ENCODE measurements at regions not wholly inside any gene's neighbourhood (a gene's known extent, or its start where the extent isn't known, plus 50 kb on each side); places are given as distances from the start of the nearest gene placed in this dataset.
A peak's percentile ranks its signal among the peaks of the same experiment; 100 is the strongest.

GRCh38 chr3:86605166-86605565 is 385.8 kb downstream of the VGLL3 start:
- TF ChIP-seq, protein P1, sequence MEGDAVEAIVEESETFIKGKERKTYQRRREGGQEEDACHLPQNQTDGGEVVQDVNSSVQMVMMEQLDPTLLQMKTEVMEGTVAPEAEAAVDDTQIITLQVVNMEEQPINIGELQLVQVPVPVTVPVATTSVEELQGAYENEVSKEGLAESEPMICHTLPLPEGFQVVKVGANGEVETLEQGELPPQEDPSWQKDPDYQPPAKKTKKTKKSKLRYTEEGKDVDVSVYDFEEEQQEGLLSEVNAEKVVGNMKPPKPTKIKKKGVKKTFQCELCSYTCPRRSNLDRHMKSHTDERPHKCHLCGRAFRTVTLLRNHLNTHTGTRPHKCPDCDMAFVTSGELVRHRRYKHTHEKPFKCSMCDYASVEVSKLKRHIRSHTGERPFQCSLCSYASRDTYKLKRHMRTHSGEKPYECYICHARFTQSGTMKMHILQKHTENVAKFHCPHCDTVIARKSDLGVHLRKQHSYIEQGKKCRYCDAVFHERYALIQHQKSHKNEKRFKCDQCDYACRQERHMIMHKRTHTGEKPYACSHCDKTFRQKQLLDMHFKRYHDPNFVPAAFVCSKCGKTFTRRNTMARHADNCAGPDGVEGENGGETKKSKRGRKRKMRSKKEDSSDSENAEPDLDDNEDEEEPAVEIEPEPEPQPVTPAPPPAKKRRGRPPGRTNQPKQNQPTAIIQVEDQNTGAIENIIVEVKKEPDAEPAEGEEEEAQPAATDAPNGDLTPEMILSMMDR (IDR thresholded peaks at IDR 0.05) = no peak
- TF ChIP-seq POLR2A (IDR thresholded peaks at IDR 0.05) = no peak
- DNase-seq = no peak
- H3K27ac ChIP-seq = no peak overlapping the region
- no peaks in the 10 kb centered on the region for H3K9me3 ChIP-seq
- no peaks in the 10 kb centered on the region for H3K4me1 ChIP-seq
- intact Hi-C loops (cut with DNase I; ENCODE audit: low total_unique reads) = no loop called here
- H3K4me3 ChIP-seq = no peak overlapping the region
- no peaks in the 10 kb centered on the region for H3K36me3 ChIP-seq
- no peaks in the 10 kb centered on the region for H3K27me3 ChIP-seq

- no peaks in the 10 kb centered on the region for H3K36me3 ChIP-seq
- intact Hi-C loops (cut with DNase I; ENCODE audit: low total_unique reads) = no loop called here
- TF ChIP-seq POLR2A (IDR thresholded peaks at IDR 0.05) = no peak
- TF ChIP-seq, protein P1 (IDR thresholded peaks at IDR 0.05) = no peak
Measured at GRCh38 chr3:86595696-86596095, 395.3 kb downstream of the VGLL3 start.

GRCh38 chr3:86594838-86595237 is 396.1 kb downstream of the VGLL3 start:
- intact Hi-C loops (cut with DNase I; ENCODE audit: low total_unique reads) = no loop called here
- H3K27ac ChIP-seq = no peak overlapping the region
- TF ChIP-seq, protein P1 (IDR thresholded peaks at IDR 0.05) = no peak
- TF ChIP-seq POLR2A (IDR thresholded peaks at IDR 0.05) = no peak
- H3K36me3 ChIP-seq = no peaks in the 10 kb centered on the region
- no peak for DNase-seq
- H3K27me3 ChIP-seq = no peaks in the 10 kb centered on the region
- no peak overlapping the region for H3K4me3 ChIP-seq
- no peaks in the 10 kb centered on the region for H3K4me1 ChIP-seq
- no peaks in the 10 kb centered on the region for H3K9me3 ChIP-seq

More at GRCh38 chr3:86595696-86596095, 395.3 kb downstream of the VGLL3 start:
- Histone ChIP-seq H3K27me3 (no peaks in the 10 kb centered on the region), H3K4me1 (no peaks in the 10 kb centered on the region), H3K9me3 (no peaks in the 10 kb centered on the region), H3K27ac (no peak overlapping the region), H3K4me3 (no peak overlapping the region)
- no peak for DNase-seq

GRCh38 chr3:86578071-86578470 is 412.9 kb downstream of the VGLL3 start:
- TF ChIP-seq, protein P1 (IDR thresholded peaks at IDR 0.05) = no peak
- no peak for TF ChIP-seq POLR2A (IDR thresholded peaks at IDR 0.05)
- H3K4me1 ChIP-seq = no peaks in the 10 kb centered on the region
- no peaks in the 10 kb centered on the region for H3K9me3 ChIP-seq
- H3K36me3 ChIP-seq = no peaks in the 10 kb centered on the region
- intact Hi-C loops (cut with DNase I; ENCODE audit: low total_unique reads) = no loop called here
- no peak overlapping the region for H3K27ac ChIP-seq
- H3K27me3 ChIP-seq = no peaks in the 10 kb centered on the region
- no peak for DNase-seq
- no peak overlapping the region for H3K4me3 ChIP-seq

DNA sequence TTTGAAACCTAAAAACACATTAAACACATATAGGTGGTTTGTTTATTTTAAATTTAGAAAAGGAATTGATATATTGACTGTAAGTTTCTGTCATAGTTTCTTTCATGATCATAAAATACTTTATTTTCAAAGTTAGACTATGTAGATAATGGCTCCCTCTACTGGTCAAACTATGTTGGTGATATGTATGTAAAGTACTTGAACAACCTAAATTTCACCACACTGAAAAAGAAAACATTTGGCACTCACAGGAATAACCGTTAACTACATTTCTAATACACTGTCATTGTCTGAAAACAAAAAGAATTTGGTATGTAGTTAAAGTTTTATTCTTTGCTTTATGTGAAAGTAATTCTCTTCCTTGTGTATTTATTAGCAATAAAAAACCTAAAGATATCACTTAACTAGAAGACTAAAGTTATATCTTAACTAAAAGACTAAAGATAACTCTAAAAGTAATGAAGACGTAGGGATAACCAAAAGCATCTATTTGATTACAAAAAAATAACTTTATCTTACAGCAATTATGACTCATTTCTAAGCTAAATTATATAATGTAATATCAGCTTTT is 427.5 kb downstream of the VGLL3 start:
- H3K27ac ChIP-seq = no peak overlapping the region
- no peak for DNase-seq
- no peak for TF ChIP-seq POLR2A (IDR thresholded peaks at IDR 0.05)
- TF ChIP-seq, protein P1 (IDR thresholded peaks at IDR 0.05) = peak in 1 of 4 experiments; percentile 34
- no peaks in the 10 kb centered on the region for H3K9me3 ChIP-seq
- intact Hi-C loops (cut with DNase I; ENCODE audit: low total_unique reads) = no loop called here
- no peak overlapping the region for H3K4me3 ChIP-seq
- no peaks in the 10 kb centered on the region for H3K36me3 ChIP-seq
- no peaks in the 10 kb centered on the region for H3K4me1 ChIP-seq
- no peaks in the 10 kb centered on the region for H3K27me3 ChIP-seq

All from uterus (tissue), 3 donors.